ENCODE measurements at regions not wholly inside any gene's neighbourhood (a gene's known extent, or its start where the extent isn't known, plus 50 kb on each side); places are given as distances from the start of the nearest gene placed in this dataset.

GRCh38 chr11:70550456-70551195 is 152.3 kb downstream of the CTTN start:
- TF ChIP-seq CTCF (IDR thresholded peaks at IDR 0.05; ENCODE audit: insufficient read depth, low read length, missing control alignments): no peak
- ChIA-PET CTCF (no interaction called here), POLR2A (no interaction called here)
- no peak for DNase-seq (ENCODE audit: low read depth, low spot score)
- no peak overlapping the region for H3K4me3 ChIP-seq (ENCODE audit: low read depth, low read length)

- DNase-seq (ENCODE audit: low read depth, low spot score): no peak
- TF ChIP-seq CTCF (IDR thresholded peaks at IDR 0.05; ENCODE audit: insufficient read depth, low read length, missing control alignments): no peak
- CTCF ChIA-PET: no interaction called here
- POLR2A ChIA-PET: no interaction called here
- no peak overlapping the region for H3K4me3 ChIP-seq (ENCODE audit: low read depth, low read length)
These were observed 153.2 kb downstream of the CTTN start for GRCh38 chr11:70551351-70552166.

GRCh38 chr11:70552167-70553150 is 154.1 kb downstream of the CTTN start:
- no peak overlapping the region for H3K4me3 ChIP-seq (ENCODE audit: low read depth, low read length)
- POLR2A ChIA-PET: no interaction called here
- DNase-seq (ENCODE audit: low read depth, low spot score): no peak
- no peak for TF ChIP-seq CTCF (IDR thresholded peaks at IDR 0.05; ENCODE audit: insufficient read depth, low read length, missing control alignments)
- CTCF ChIA-PET: no interaction called here

- no peak overlapping the region for H3K4me3 ChIP-seq (ENCODE audit: low read depth, low read length)
- ChIA-PET CTCF (no interaction called here), POLR2A (no interaction called here)
- no peak for DNase-seq (ENCODE audit: low read depth, low spot score)
- no peak for TF ChIP-seq CTCF (IDR thresholded peaks at IDR 0.05; ENCODE audit: insufficient read depth, low read length, missing control alignments)
These were observed 156.7 kb downstream of the CTTN start for GRCh38 chr11:70555078-70555477.

- no peak for TF ChIP-seq CTCF (IDR thresholded peaks at IDR 0.05; ENCODE audit: insufficient read depth, low read length, missing control alignments)
- DNase-seq (ENCODE audit: low read depth, low spot score): no peak
- H3K4me3 ChIP-seq (ENCODE audit: low read depth, low read length): no peak overlapping the region
- POLR2A ChIA-PET: no interaction called here
- CTCF ChIA-PET: no interaction called here
These were observed 158.8 kb downstream of the CTTN start for GRCh38 chr11:70556884-70557741.

Measured in AG04449 (cell line).